ENCODE measurements at regions not wholly inside any gene's neighbourhood (a gene's known extent, or its start where the extent isn't known, plus 50 kb on each side); places are given as distances from the start of the nearest gene placed in this dataset.

DNA sequence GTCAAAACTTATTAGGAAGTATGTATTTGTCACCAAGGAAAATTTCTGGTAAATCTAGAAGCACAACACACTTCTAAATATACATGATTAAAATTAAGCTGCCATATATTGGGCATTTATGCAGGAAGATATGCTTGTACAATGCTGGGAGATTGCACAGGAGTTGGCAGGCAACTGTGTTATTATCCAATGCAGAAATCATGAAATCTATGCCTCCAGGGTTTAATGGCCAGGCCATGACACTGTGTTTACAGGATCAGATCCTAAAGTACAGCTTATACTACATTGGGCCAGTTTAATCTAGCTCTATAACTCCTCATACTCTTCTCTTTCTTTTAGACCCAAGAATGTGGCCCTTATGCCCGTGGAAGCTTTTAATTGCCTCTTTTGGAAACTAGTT lies 391.4 kb upstream of the DPH6 start:
- Histone ChIP-seq H3K27ac (no peak overlapping the region), H3K4me3 (no peak overlapping the region), H3K9me3 (no peaks in the 10 kb centered on the region), H3K4me1 (no peaks in the 10 kb centered on the region), H3K36me3 (no peaks in the 10 kb centered on the region), H3K27me3 (no peaks in the 10 kb centered on the region)
- ATAC-seq, result no peak
- no peak for TF ChIP-seq EP300 (IDR thresholded peaks at IDR 0.05)
- TF ChIP-seq POLR2AphosphoS5 (IDR thresholded peaks at IDR 0.05), result no peak
- TF ChIP-seq, protein P1, sequence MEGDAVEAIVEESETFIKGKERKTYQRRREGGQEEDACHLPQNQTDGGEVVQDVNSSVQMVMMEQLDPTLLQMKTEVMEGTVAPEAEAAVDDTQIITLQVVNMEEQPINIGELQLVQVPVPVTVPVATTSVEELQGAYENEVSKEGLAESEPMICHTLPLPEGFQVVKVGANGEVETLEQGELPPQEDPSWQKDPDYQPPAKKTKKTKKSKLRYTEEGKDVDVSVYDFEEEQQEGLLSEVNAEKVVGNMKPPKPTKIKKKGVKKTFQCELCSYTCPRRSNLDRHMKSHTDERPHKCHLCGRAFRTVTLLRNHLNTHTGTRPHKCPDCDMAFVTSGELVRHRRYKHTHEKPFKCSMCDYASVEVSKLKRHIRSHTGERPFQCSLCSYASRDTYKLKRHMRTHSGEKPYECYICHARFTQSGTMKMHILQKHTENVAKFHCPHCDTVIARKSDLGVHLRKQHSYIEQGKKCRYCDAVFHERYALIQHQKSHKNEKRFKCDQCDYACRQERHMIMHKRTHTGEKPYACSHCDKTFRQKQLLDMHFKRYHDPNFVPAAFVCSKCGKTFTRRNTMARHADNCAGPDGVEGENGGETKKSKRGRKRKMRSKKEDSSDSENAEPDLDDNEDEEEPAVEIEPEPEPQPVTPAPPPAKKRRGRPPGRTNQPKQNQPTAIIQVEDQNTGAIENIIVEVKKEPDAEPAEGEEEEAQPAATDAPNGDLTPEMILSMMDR (IDR thresholded peaks at IDR 0.05), result no peak
- TF ChIP-seq POLR2A (IDR thresholded peaks at IDR 0.05), result no peak
- 80 to 86% methylated on average over 1 of the region's 1 CpG for WGBS, 2 donors (ENCODE audit: low coverage in 1 of 2)

DNA sequence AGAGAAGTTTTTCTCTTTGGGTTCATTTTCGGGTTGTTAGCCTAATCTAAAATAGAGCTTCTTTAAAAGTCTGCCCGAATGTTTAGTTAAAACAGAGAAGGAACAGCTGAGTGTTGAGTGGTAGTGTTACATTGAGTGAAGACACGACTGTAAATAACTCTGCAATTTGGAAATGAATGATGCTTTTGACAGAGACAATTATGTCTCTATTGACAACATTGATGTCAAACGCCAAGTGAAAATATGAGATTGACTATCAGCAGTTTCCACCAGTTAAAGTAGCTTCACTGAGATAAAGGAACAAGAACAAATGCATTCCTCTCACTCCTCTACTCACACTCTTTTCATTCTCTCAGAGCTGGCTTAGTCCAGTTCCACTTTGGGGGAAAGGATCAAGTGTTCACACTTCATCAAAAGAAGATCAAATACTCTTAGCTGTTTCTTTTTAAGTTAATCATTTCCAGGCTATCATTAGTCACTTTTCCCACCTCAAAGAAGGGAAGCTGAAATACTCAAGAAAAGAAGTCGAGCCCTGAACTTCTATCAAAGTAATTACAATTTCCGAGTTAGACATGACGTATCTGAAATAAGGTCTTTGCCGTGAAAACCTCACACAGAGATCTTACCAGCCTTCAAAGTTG lies 399.1 kb upstream of the DPH6 start:
- Histone ChIP-seq H3K36me3 (no peaks in the 10 kb centered on the region), H3K27ac (no peak overlapping the region), H3K4me3 (no peak overlapping the region), H3K27me3 (no peaks in the 10 kb centered on the region), H3K4me1 (no peaks in the 10 kb centered on the region), H3K9me3 (no peaks in the 10 kb centered on the region)
- TF ChIP-seq, protein P1 (IDR thresholded peaks at IDR 0.05), result no peak
- TF ChIP-seq EP300 (IDR thresholded peaks at IDR 0.05) (no peak), POLR2AphosphoS5 (IDR thresholded peaks at IDR 0.05) (no peak)
- no peak for ATAC-seq
- 57 to 58% methylated on average over 5 to 8 of the region's 8 CpGs for WGBS, 2 donors (ENCODE audit: low coverage in 1 of 2)

DNA sequence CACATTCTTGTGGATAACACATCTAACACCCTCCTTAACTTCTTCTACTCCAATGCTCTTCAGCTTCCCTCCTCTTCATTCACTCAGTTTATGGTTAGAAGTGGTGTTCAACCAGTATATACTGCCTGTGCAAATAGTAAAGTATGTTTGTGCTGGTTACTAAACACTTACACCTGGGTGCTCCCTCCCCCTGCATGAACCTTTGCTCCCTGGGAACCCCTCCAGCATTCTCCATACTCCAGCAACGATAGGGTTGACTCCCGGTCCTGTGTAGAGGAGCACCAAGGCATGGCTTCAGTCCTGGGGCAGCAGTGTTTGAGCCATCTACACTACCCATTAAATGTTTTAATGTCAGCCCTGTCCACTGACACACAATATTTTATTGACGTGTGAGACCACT lies 407.5 kb upstream of the DPH6 start:
- ATAC-seq, result no peak
- no peaks in the 10 kb centered on the region for H3K9me3 ChIP-seq
- no peak overlapping the region for H3K27ac ChIP-seq
- 88 to 100% methylated on average over 3 of the region's 3 CpGs for WGBS, 2 donors (ENCODE audit: low coverage in 1 of 2)
- no peaks in the 10 kb centered on the region for H3K36me3 ChIP-seq
- no peaks in the 10 kb centered on the region for H3K4me1 ChIP-seq
- no peaks in the 10 kb centered on the region for H3K27me3 ChIP-seq
- H3K4me3 ChIP-seq, result no peak overlapping the region
- TF ChIP-seq, protein P1 (IDR thresholded peaks at IDR 0.05), result no peak
- no peak for TF ChIP-seq EP300 (IDR thresholded peaks at IDR 0.05)
- no peak for TF ChIP-seq POLR2A (IDR thresholded peaks at IDR 0.05)
- TF ChIP-seq POLR2AphosphoS5 (IDR thresholded peaks at IDR 0.05), result no peak

DNA sequence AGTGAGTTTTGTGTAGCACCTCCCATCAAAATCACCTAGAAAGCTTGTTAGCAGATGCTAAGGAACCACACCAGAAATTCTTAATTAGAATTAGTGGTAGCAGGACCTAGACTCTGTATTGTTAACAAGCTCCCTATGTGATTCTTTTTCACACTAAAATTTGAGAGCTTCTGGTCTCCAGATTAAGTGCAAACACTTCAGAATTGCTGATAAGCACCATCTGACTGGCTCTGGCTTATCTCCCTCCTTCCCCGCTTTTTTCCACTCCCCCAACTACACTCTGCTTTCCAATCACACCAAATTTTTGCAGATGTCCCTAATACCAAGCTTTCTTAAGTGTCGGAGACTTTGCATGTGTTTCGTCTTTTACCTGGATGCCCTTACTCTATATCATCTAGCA lies 410.1 kb upstream of the DPH6 start:
- Histone ChIP-seq H3K4me1 (no peaks in the 10 kb centered on the region), H3K36me3 (no peaks in the 10 kb centered on the region), H3K27ac (no peak overlapping the region), H3K9me3 (no peaks in the 10 kb centered on the region), H3K4me3 (no peak overlapping the region), H3K27me3 (no peaks in the 10 kb centered on the region)
- ATAC-seq, result no peak
- TF ChIP-seq, protein P1 (IDR thresholded peaks at IDR 0.05), result no peak
- TF ChIP-seq EP300 (IDR thresholded peaks at IDR 0.05) (no peak), POLR2AphosphoS5 (IDR thresholded peaks at IDR 0.05) (no peak), POLR2A (IDR thresholded peaks at IDR 0.05) (no peak)
- 59 to 73% methylated on average over 3 of the region's 3 CpGs for WGBS, 2 donors (ENCODE audit: low coverage in 1 of 2)

DNA sequence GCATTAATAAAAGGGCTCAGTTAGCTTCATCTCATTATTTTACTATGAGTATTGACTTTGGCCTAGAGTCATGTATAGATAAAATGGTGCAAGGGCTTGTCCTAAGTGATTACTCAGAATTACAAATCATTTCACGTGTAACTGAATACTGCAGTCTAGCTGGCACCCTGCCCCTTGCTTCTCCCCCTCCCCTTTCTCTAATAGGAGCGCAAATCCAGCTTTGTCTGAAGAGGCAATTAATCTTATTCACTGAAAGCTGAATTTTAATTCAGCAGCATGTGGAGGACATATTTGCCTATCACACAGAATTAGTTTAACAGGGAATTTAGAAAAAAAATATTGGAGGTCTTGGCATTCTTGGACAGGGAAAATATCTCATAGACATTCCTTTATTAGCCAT lies 412.1 kb upstream of the DPH6 start:
- Histone ChIP-seq H3K9me3 (no peaks in the 10 kb centered on the region), H3K36me3 (no peaks in the 10 kb centered on the region), H3K4me3 (no peak overlapping the region), H3K27me3 (no peaks in the 10 kb centered on the region), H3K4me1 (no peaks in the 10 kb centered on the region), H3K27ac (no peak overlapping the region)
- TF ChIP-seq POLR2AphosphoS5 (IDR thresholded peaks at IDR 0.05) (no peak), POLR2A (IDR thresholded peaks at IDR 0.05) (no peak), EP300 (IDR thresholded peaks at IDR 0.05) (no peak)
- TF ChIP-seq, protein P1 (IDR thresholded peaks at IDR 0.05), result no peak
- no peak for ATAC-seq
- WGBS, 2 donors (ENCODE audit: low coverage in 1 of 2), result 78 to 80% methylated on average over 1 to 2 of the region's 2 CpGs

All from gastroesophageal sphincter (tissue), 4 donors.